AG08395 (cell line): ENCODE measurements at regions not wholly inside any gene's neighbourhood (a gene's known extent, or its start where the extent isn't known, plus 50 kb on each side); places are given as distances from the start of the nearest gene placed in this dataset.
"Not testable (repeated sequence)": the region's sequence is repeated elsewhere in the genome, so short reads cannot be mapped to it uniquely, and the experiment has no call there.

ENCODE experiments used
- DNase-seq: peaks from one replicate; pipeline ENCODE4 v3.0.0; 2012; ENCODE audit warnings: mixed read lengths, low spot score

DNA sequence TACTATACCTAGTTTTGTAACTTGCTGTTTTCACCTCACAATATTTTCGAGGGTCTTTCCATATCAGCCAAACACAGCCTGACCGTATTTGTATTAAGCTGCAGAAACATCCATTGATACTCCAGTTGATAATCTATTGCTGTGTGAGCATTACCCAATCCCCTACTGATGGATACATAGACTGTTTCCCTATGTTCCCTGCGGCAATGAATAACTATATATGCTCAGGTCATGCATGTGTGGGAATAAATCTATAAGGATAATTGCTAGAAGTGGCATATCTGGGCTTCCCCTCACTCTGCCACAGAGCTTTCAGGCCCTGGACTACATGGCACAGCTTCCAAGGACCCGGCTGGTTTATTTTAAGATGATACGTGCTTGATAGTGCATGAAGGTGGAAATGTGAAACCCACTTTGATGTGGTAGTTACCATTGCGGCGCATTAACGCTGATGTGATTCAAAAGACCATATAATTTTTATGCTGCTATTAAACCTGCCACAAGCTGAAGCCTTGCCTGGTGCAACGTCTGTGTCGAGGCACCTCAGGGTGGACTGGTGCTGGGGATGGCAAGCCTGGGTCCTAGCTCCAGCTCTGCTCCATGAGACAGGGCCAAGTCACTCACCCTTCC is 81.4 kb upstream of the KCNK12 start:
- no peak for DNase-seq

DNA sequence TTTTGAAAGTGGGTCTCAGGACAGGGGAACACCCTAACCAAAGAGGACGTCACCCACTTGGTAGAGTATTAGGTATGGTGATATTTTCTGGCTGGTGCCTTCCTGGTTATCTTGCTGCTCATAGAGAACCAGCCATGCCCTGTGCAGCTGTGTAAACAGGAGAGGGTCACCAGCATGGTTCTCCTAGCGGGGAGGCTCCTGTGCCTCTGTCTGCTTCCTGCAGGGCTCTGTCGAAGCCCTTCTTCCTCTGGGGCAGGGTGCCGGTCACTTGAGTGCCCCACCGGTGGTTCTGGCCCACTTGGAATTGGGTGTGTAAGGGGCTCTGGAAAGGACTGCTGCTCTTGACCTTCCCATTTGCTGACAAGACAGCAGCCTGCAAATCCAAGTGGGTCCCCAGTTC is 80.5 kb upstream of the KCNK12 start:
- DNase-seq = no peak

DNA sequence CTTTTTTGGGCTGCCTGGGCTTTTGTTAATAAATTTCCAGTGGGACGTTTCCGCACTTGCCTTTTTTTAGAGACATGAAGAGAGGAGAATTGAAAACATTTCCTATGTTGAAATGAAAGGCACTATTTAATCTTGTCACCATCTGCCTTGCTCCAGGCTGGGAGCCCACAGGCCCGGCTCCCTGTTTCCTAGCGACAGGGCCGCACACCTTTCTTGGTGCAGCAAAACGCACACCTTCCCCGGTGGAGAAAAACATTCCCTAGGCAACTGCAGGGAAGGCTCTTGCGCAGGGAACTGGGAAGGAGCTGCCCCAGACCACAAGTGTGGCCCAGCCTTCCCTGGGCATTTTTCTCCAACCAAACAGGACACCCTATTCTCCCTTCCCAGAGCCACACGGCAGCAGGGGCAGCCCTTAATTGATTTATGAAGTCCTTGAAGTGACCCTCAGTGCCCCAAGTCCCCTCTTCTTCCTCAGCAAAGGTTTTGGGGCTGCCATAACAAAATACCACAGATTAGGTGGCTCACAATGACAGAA is 79.3 kb upstream of the KCNK12 start:
- no peak for DNase-seq

DNA sequence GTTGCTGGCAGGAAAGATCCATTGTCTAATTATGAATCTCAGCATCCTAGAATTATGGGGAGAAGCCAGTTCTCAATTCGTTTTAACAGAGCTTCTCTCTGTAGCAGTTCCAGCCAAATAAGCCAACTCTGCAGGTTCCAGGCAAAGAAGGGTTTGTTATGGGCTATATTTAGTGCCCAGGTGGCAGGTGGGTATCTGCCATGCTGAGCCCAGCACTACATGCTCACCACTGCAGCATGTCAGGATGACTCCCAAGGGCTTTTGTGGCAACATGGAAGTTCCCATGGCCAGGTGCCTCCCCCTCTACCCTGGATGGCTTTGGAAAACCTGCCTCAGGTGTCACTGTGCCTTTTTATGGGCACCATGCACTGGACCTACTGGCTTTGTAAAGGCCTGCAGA is 74.5 kb upstream of the KCNK12 start:
- DNase-seq = no peak

DNA sequence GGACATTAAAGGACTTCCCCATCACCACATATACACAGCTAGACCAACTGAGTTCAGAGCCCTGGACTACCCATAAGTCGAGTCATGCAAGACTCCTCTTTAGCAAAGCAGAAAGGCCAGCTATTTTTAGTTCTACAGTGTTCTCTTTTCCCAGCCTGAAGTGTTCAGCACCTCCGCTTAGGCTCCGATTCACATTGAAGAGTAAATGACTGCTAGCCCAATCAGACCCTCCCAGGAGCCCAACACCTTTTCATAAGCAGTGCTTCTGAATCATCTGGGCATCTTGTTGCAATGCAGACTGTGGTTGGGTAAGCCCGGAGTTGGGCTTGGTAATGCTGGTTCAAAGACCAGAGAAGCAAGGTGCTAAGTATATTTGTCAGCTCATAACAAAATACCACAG is 73.6 kb upstream of the KCNK12 start:
- no peak for DNase-seq

DNA sequence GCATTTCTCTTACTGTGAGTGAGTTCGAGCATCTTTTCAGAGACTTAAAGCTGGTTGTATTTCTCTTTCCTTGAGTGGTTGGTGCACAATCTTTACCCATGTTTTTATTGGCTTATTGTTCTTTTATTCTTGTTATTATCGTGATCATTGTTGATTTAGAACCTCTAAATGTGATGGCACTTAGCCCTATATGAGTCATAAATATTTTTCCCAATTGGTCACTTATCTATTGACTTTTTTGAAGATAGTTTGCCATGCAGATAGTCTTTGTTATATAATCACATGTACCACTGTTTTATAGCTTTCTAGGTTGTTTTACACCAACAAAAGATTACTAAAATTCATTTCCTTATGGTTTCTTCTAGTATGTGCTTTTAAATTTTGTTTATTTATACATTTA is 70.6 kb upstream of the KCNK12 start:
- no peak for DNase-seq

DNA sequence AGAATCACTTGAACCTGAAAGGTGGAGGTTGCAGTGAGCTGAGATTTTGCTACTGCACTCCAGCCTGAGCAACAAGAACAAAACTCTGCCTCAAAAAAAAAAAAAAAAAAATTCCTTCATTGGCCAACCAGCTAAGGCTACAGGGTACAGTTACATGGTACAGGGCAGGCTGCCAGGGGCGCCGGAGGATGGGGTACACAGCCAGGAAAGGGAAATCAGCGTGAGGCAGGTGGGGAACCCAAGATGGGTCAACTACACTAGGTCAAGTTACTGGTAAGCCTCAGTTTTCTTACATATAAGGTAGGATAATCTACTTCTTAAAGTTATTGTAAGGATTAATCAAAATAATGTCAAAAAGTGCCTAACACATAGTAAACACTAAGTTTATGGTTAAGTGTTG is 69.6 kb upstream of the KCNK12 start:
- no peak for DNase-seq

DNA sequence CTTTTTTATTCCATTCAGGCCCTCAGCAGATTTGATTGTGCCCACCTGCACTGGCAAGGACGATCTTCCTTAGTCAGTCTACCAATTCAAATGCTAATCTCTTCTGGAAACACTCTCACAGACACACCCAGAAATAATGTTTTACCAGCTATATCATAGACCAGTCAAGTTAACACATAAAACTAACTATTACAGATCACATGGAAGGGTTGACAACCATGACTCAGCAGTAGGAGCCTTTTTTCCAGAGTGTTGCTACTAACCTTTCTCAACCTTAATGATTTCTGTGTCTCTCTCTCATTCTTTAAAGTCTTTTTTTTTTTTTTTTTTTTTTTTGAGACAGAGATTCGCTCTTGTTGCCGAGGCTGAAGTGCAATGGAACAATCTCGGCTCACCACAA is 68.7 kb upstream of the KCNK12 start:
- DNase-seq = no peak

DNA sequence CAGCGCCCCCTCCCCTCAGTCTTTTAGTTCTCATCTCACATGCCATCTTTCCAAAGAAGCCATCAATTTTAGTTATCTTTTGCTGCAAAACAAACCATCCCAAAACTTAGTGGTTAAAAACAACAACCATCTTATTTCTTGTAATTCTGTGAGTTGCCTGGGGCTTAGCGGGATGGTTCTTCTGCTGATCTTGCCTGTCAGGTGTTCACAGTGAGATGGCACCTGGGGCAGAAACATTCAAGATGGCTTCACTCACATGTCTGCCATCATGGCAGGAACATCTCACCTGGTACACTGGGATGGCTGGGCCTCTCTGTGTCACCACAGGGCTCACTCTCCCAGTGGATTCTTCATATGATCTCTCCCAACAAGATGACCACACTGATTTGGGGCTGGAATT is 67.6 kb upstream of the KCNK12 start:
- DNase-seq = no peak

DNA sequence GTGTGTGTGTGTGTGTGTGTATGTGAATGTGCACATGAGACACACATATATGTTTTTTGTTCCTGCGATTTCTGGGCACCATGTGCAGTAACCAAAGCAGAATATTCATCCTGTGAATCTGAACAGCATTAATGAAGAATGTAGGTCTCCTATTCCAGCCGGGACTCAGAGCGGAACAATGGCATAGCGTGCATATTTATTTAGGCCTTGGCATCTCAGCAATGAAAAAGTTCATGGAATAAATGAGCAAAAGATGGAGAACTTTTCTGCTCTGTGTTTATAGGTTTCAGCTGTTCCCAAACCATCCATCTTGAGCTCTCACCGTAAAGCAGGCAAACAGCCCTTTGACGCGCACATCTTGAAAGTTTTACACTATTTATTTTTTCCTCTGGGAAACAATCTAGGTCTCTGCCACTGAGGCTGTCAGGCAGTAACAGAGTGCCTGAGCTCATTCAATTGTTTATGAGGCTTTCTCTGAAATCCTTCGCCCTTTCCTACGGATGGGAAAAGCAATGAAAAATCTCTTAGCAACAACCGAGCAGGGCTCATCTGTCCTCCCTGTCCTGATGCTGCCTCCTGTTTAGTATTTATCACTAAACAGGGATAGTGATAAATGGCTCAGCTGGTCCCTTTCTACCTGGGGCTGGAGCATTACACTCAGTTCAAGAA is 65.9 kb upstream of the KCNK12 start:
- peak; percentile 31 for DNase-seq

DNA sequence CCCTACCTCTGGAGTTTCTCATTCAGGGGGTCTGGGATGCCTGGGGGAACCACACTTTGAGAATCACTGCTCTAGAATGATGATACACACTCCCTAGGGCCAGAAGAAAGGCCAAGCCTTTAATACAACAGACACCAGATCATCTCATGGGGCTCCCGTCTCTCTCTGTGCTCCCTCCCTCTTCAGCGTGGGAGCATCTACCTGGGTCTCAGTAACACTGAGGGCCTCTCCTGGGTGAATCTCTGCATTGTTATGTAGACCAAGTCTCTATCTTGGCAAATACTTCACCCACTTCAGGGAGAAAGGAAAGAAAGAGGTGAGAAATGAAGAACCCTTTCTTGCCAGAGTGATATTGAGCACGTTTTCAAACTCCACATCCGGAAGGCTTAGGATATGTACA is 65.4 kb upstream of the KCNK12 start:
- no peak for DNase-seq

DNA sequence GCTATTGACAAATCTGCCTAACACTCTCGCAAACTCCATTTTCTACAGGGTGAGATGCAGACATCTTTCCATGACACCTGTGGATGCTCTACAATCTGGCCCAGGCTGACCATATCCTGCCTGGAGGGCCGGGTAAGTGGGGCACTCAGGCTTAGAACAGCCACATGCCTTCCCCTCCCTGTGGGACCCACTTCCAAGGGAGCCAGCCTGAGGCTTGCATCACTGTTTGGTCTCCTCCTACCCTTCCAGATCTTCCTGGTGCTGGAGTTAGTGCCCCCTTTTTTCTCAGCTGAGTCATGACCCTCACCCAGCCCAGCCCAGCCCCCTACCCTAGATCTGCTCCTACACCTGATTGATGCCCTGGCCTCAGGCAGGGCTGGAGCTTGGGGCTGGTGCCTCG is 62.0 kb upstream of the KCNK12 start:
- no peak for DNase-seq

DNA sequence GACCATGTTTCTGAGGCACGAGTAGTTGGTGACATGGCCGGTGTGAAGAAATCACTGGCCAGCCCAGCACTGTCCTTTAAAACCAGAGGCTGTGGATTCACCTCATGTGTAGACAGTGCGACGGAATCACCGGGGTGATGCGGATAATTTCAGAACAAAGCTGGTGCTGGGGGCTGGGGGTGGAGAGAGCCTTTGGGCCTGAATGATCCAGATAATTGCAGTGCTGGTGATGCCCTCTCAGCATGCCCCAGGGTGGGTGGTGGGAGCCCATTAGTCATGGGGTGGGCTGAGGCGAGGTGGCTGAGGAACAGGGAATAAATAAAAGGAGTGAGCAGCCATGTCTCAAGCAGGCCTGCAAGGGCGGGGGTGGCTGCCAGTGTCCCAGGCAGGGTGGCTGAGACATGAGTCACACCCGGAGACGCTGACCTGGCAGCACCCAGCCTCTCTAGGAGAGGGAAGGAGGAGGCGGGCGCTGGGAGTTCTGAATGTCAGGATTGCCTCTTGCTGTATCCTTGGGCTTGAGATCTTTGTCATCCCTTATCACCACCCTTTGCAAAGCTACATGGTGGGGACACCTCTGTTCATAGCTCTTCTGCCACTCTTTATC is 61.1 kb upstream of the KCNK12 start:
- DNase-seq = peak; percentile 97

DNA sequence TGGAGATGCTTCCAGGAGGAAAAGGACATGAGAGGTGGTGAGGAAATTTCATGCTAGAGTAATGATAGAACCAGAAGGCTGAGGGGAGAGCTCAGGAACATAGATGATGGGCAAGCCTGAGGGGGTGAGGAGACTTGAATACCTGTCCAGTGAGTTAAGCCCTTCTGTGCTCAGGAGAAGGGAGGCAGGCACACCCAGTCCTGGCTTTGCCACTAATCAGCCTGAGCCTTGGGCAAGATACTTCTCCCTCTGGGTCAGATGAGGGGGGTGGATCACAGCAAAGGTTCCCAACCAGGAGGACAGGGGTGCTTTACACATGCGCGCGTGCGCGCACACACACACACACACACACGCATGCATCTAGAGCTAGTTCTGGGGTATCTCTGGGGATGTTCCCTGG is 60.5 kb upstream of the KCNK12 start:
- DNase-seq = no peak

DNA sequence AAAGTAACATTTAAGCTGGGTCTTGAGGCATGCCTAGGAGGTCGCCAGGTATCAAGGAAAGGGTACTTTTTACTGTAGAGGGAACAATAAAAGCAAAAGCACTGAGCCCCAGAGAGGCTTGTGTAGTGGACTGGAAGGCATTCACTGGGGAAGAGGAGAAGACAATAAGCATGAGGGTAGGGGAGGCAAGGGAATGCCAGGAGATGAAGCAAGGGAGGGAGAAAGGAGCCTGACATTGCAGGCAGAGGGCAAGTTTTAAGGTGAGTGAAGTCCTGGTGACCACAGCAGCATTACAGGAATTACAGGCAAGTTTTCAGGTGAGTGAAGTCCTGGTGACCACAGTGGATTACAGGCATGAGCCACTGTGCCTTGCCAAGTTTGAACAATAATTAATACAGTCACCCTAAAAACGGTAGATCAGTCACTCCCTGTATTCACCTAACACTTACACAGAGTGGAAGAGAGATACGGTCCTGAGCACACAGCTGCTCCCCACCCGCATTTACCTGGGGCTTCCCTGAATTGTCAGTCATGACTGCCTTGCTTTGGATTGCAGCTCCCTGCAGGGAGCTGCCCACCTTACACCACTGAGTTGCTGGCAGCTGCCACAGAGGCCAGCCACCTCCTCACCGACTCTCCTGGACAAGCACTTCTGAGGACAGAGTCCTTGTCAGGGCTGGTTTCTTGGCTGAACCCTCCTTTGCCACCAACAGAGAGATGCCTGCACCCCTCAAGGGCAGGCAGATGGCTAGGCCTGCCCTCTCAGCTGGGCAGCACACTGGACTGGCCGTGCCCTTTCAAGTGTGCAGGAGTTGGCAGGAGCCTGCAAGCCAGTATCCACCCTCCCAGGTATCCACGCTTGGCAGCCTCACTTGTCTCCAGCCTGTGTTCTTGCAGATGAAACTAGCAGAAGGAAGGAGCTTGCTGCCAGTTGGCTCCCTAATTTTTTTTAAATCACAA is 59.0 kb upstream of the KCNK12 start:
- no peak for DNase-seq

DNA sequence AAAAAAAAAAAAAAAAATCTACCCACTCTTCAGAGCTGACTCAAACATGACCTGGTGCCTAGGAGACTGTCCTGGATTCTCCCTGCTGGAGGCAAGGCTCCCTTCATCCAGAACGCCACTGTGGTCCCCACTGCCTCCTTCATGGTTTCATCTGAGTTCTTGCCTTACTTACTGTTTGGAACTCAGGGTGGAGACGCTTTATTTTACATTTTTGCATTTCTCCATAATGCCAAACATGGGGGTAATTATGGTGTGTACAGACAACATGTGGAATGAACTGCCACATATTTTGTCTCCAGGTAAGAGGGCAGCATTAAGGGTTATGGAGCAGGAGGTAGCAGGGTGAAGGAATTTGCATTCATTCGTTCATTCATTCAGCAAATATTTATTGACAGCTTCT is 58.1 kb upstream of the KCNK12 start:
- no peak for DNase-seq

DNA sequence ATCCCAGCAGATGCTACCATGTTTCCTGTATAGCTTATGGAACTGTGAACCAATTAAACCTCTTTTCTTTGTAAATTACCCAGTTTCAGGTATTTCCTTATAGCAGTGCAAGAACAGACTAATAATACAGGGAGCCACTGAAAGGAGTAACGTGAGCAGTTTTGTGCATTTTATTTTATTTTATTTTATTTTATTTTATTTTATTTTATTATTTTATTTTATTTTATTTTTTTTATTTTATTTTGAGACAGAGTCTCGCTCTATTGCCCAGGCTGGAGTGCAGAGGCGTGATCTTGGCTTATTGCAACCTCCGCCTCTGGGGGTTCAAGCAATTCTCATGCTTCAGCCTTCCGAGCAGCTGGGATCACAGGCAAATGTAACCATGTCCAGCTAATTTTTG is 55.9 kb upstream of the KCNK12 start:
- no peak for DNase-seq

DNA sequence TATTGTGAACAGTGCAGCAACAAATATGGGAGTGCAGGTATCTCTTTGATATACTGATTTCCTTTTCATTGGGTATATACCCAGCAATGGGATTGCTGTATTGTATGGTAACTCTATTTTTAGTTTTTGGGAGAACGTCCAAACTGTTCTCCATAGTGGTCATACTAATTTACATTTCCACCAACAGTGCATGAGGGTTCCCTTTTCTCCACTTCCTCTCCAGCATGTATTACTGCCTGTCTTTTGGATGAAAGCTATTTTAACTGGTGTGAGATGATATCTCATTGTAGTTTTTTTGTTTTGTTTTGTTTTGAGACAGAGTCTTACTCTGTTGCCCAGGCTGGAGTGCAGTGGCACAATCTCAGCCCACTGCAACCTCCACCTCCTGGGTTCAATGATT is 52.4 kb upstream of the KCNK12 start:
- DNase-seq = not testable (repeated sequence)

DNA sequence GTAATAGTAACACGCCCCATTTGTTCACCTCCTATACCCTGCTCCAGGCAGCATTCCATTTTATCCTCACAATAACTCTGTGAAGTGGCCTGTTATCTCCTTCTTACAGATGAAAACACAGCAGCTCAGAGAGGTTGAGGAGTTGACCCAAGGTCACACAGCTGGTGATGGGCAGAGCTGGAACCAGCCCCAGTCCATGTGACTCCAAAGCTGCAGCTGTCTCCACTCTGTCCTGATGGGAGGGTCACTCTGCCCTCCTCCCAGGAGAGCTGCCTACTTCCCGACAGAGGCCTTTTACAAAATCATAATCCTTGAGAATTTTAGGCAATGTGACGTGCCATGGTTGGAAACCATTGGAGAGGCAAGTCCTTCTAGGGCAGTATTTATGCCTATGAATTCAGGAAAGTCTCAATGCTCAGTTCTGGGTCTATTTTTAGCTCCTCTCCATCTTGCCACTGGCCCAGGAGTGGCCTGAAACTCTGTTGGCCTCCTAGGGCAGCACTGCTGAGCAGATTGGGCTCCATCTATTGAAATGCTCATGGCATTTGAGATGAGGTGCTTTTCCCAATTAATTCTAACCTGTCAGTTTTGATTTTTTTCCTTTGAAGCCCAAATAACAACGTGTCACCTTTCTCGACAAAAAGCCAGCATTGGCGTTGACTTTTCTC is 50.1 kb upstream of the KCNK12 start:
- no peak for DNase-seq
